VCaP (cell line): ENCODE measurements at regions not wholly inside any gene's neighbourhood (a gene's known extent, or its start where the extent isn't known, plus 50 kb on each side); places are given as distances from the start of the nearest gene placed in this dataset.
A peak's percentile ranks its signal among the peaks of the same experiment; 100 is the strongest.

Experiments
- H3K27ac ChIP-seq: fragments of 450-650 bp; 2 replicates; pipeline ENCODE4 v1.5.1; 2017
- CTCF ChIP-seq: fragments of 450-650 bp; conservative IDR thresholded peaks from 2 replicates; pipeline ENCODE4 v1.5.1; 2017; ENCODE audit warnings: mild to moderate bottlenecking, moderate library complexity

GRCh38 chr12:107404981-107405380 lies 280.6 kb upstream of the PWP1 start:
- peak; percentile 61 for TF ChIP-seq CTCF
- no peak overlapping the region for H3K27ac ChIP-seq

- TF ChIP-seq CTCF = no peak
- H3K27ac ChIP-seq = no peak overlapping the region
These were observed 280.2 kb upstream of the PWP1 start for GRCh38 chr12:107405436-107405835.

- no peak for TF ChIP-seq CTCF
- no peak overlapping the region for H3K27ac ChIP-seq
These were observed 278.7 kb upstream of the PWP1 start for GRCh38 chr12:107406932-107407331.

- H3K27ac ChIP-seq = no peak overlapping the region
- no peak for TF ChIP-seq CTCF
These were observed 273.6 kb upstream of the PWP1 start for GRCh38 chr12:107411792-107412535.

GRCh38 chr12:107415071-107415470 lies 270.5 kb upstream of the PWP1 start:
- H3K27ac ChIP-seq = no peak overlapping the region

GRCh38 chr12:107415834-107416233 lies 269.8 kb upstream of the PWP1 start:
- H3K27ac ChIP-seq = no peak overlapping the region
- TF ChIP-seq CTCF = no peak

More at GRCh38 chr12:107415071-107415470, 270.5 kb upstream of the PWP1 start:
- TF ChIP-seq CTCF = no peak

GRCh38 chr12:107417004-107417403 lies 268.6 kb upstream of the PWP1 start:
- no peak for TF ChIP-seq CTCF
- no peak overlapping the region for H3K27ac ChIP-seq
